ENCODE measurements at regions not wholly inside any gene's neighbourhood (a gene's known extent, or its start where the extent isn't known, plus 50 kb on each side); places are given as distances from the start of the nearest gene placed in this dataset.

DNA sequence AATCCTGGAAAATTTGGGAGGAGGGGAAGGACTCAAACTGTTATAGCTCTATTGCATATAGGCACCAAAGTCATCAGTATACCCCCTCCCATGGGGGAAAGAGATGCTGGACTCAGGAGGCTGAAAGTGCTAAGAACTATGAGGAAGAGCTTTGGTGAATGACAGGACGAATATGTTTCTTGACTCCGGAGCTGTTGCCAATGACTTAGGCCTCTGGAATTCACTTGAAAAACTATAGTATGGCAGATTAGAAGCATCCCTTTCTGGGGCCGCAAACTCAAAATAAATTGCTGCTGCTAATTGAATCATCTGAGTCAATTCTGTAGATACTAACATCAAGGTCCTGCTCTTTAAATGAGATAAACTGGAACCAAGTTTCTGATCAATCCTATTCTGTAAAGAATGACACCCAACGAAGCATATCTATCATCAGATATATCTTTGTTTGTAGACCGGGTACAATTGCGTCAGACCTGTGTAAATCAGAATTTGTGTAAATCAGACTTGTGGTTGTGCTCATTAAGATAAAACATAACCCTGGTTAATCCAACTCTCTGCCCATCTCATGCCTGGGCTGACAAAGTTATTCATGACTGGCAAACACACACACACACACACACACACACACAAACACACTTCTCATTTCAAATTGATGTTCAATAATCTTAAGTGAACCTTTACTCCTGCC, 1793.8 kb upstream of the PCDH20 start:
- TF ChIP-seq, protein P1, sequence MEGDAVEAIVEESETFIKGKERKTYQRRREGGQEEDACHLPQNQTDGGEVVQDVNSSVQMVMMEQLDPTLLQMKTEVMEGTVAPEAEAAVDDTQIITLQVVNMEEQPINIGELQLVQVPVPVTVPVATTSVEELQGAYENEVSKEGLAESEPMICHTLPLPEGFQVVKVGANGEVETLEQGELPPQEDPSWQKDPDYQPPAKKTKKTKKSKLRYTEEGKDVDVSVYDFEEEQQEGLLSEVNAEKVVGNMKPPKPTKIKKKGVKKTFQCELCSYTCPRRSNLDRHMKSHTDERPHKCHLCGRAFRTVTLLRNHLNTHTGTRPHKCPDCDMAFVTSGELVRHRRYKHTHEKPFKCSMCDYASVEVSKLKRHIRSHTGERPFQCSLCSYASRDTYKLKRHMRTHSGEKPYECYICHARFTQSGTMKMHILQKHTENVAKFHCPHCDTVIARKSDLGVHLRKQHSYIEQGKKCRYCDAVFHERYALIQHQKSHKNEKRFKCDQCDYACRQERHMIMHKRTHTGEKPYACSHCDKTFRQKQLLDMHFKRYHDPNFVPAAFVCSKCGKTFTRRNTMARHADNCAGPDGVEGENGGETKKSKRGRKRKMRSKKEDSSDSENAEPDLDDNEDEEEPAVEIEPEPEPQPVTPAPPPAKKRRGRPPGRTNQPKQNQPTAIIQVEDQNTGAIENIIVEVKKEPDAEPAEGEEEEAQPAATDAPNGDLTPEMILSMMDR (IDR thresholded peaks at IDR 0.05; ENCODE audit: poor library complexity), result no peak
- TF ChIP-seq EZH2 (IDR thresholded peaks at IDR 0.05; ENCODE audit: borderline replicate concordance) (no peak), EZH2phosphoT487 (IDR thresholded peaks at IDR 0.05; ENCODE audit: low read depth, severe bottlenecking, unreplicated experiment) (no peak)
- H3K4me1 ChIP-seq (ENCODE audit: insufficient read depth), result no peaks in the 10 kb centered on the region
- no peaks in the 10 kb centered on the region for H3K9me3 ChIP-seq (ENCODE audit: low read depth)
- no peak overlapping the region for H2AFZ ChIP-seq
- no peak for DNase-seq (ENCODE audit: low spot score)
- H3K27ac ChIP-seq, result no peak overlapping the region
- no peaks in the 10 kb centered on the region for H3K9me2 ChIP-seq (replicated peaks; ENCODE audit: insufficient read depth)
- H3K4me2 ChIP-seq, result no peak overlapping the region
- H3K36me3 ChIP-seq (replicated peaks; ENCODE audit: insufficient read depth, low read depth), result no peaks in the 10 kb centered on the region
- no peaks in the 10 kb centered on the region for H4K20me1 ChIP-seq (ENCODE audit: insufficient read depth, poor library complexity, severe bottlenecking)
- H3K27me3 ChIP-seq, result no peaks in the 10 kb centered on the region
- H3K79me2 ChIP-seq, result no peaks in the 10 kb centered on the region
- 82% methylated on average over 6 of the region's 6 CpGs for WGBS (ENCODE audit: low lambda C conversion rate, missing lambda C conversion rate)
- H3K4me3 ChIP-seq, result no peak overlapping the region

DNA sequence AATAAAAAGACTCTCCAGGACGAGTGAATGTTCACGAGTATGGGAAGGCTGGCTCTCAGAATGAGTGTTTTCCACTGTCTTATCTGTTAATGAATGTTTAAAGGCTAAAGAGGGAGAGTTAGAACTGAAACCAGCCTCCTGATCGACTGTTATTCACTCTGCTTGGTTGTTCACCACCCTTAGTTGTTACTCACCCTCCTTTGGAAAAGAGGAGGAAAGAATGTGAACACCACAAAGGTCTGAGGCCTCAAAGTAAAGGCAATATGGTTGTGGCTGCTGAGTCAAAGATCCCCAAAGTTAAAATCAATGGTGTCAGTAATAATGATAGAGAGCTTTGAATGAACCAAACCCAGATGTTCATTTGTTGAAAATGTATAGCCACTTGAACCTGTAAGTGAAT, 1793.2 kb upstream of the PCDH20 start:
- no peaks in the 10 kb centered on the region for H4K20me1 ChIP-seq (ENCODE audit: insufficient read depth, poor library complexity, severe bottlenecking)
- no peak overlapping the region for H3K4me3 ChIP-seq
- no peak overlapping the region for H2AFZ ChIP-seq
- WGBS (ENCODE audit: low lambda C conversion rate, missing lambda C conversion rate), result 46% methylated on average over 3 of the region's 3 CpGs
- H3K27me3 ChIP-seq, result no peaks in the 10 kb centered on the region
- no peaks in the 10 kb centered on the region for H3K36me3 ChIP-seq (replicated peaks; ENCODE audit: insufficient read depth, low read depth)
- no peaks in the 10 kb centered on the region for H3K4me1 ChIP-seq (ENCODE audit: insufficient read depth)
- H3K9me2 ChIP-seq (replicated peaks; ENCODE audit: insufficient read depth), result no peaks in the 10 kb centered on the region
- no peaks in the 10 kb centered on the region for H3K79me2 ChIP-seq
- H3K27ac ChIP-seq, result no peak overlapping the region
- no peak overlapping the region for H3K4me2 ChIP-seq
- no peak for TF ChIP-seq EZH2phosphoT487 (IDR thresholded peaks at IDR 0.05; ENCODE audit: low read depth, severe bottlenecking, unreplicated experiment)
- TF ChIP-seq, protein P1 (IDR thresholded peaks at IDR 0.05; ENCODE audit: poor library complexity), result no peak
- no peak for TF ChIP-seq EZH2 (IDR thresholded peaks at IDR 0.05; ENCODE audit: borderline replicate concordance)
- H3K9me3 ChIP-seq (ENCODE audit: low read depth), result no peaks in the 10 kb centered on the region
- DNase-seq (ENCODE audit: low spot score), result no peak

DNA sequence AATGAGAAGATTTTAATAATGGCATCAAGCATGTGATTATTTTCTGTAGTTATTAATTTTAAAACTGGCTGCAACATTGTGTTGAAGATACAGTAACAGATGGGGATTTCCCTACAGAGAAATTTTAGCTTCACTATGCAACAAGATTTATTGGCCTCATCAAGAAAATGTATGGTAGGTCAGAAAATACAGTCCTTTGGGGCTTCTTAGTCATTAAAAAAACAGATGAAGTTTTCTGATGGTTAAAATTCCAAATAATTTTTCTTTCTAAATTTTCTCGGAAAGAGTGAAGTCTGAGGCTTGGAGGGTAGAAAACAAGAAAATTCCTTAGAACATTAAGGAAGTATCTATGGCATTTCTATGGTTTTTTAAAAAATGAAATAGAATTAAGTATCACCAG, 1790.8 kb upstream of the PCDH20 start:
- Histone ChIP-seq H3K9me2 (replicated peaks; ENCODE audit: insufficient read depth) (no peaks in the 10 kb centered on the region), H3K27me3 (no peaks in the 10 kb centered on the region), H3K4me2 (no peak overlapping the region), H3K36me3 (replicated peaks; ENCODE audit: insufficient read depth, low read depth) (no peaks in the 10 kb centered on the region), H3K27ac (no peak overlapping the region), H2AFZ (no peak overlapping the region), H4K20me1 (ENCODE audit: insufficient read depth, poor library complexity, severe bottlenecking) (no peaks in the 10 kb centered on the region), H3K4me3 (no peak overlapping the region), H3K79me2 (no peaks in the 10 kb centered on the region), H3K4me1 (ENCODE audit: insufficient read depth) (no peaks in the 10 kb centered on the region), H3K9me3 (ENCODE audit: low read depth) (no peaks in the 10 kb centered on the region)
- no peak for DNase-seq (ENCODE audit: low spot score)
- TF ChIP-seq EZH2 (IDR thresholded peaks at IDR 0.05; ENCODE audit: borderline replicate concordance) (no peak), EZH2phosphoT487 (IDR thresholded peaks at IDR 0.05; ENCODE audit: low read depth, severe bottlenecking, unreplicated experiment) (no peak)
- 88% methylated on average over 1 of the region's 1 CpG for WGBS (ENCODE audit: low lambda C conversion rate, missing lambda C conversion rate)

DNA sequence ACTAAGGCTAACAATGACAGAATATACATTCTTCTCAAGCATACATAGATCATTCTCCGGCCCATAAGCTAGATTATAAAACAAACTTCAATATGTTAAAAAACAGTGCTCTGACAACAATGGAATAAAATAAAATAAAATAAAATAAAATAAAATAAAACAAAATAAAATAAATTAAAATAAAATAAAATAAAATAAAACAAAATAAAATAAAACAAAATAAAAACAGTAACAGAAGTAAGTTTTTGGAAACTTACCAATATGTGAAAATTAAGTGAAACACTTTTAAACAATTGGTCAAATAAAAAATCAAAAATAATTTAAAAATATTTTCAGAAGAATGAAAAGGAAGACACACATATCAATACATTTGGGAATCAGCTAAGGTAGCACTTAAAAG, 1785.8 kb upstream of the PCDH20 start:
- no peak for DNase-seq (ENCODE audit: low spot score)
- Histone ChIP-seq H3K36me3 (replicated peaks; ENCODE audit: insufficient read depth, low read depth) (no peaks in the 10 kb centered on the region), H3K27me3 (no peaks in the 10 kb centered on the region), H3K27ac (no peak overlapping the region), H3K4me3 (no peak overlapping the region), H3K4me2 (no peak overlapping the region), H3K9me3 (ENCODE audit: low read depth) (no peaks in the 10 kb centered on the region), H3K9me2 (replicated peaks; ENCODE audit: insufficient read depth) (no peaks in the 10 kb centered on the region), H3K4me1 (ENCODE audit: insufficient read depth) (no peaks in the 10 kb centered on the region), H4K20me1 (ENCODE audit: insufficient read depth, poor library complexity, severe bottlenecking) (no peaks in the 10 kb centered on the region), H2AFZ (no peak overlapping the region), H3K79me2 (no peaks in the 10 kb centered on the region)
- TF ChIP-seq, protein P1 (IDR thresholded peaks at IDR 0.05; ENCODE audit: poor library complexity), result no peak
- TF ChIP-seq EZH2 (IDR thresholded peaks at IDR 0.05; ENCODE audit: borderline replicate concordance), result no peak
- no peak for TF ChIP-seq EZH2phosphoT487 (IDR thresholded peaks at IDR 0.05; ENCODE audit: low read depth, severe bottlenecking, unreplicated experiment)
- WGBS (ENCODE audit: low lambda C conversion rate, missing lambda C conversion rate), result 100% methylated on average over 1 of the region's 1 CpG

All from hepatocyte (in vitro differentiated cells).